SK-N-SH (cell line): ENCODE measurements at regions not wholly inside any gene's neighbourhood (a gene's known extent, or its start where the extent isn't known, plus 50 kb on each side); places are given as distances from the start of the nearest gene placed in this dataset.

Source experiments
- CTCF ChIA-PET: fragments of 300-600, 350-600 bp; formaldehyde crosslinking; extraction: SDS; loops from one replicate; lab custom pipeline; 2021; lab: Yijun Ruan, JAX
- POLR2A ChIA-PET: fragments of 350-600 bp; sonication (Branson Sonifier 250); formaldehyde crosslinking; extraction: SDS; loops from one replicate; lab custom pipeline; 2020; ENCODE audit warnings: antibody characterized with exemption, inconsistent platforms; lab: Yijun Ruan, JAX
- DNase-seq: peaks from one replicate; pipeline ENCODE4 v3.0.0; 2012
- H2AFZ ChIP-seq: fragments of 200-600 bp; sonication (generic); 2 replicates; pipeline ENCODE4 v1.8.1; 2016; ENCODE audit warnings: antibody characterized with exemption, mild to moderate bottlenecking, low read depth
- H3F3A ChIP-seq: fragments of 200-600 bp; sonication (generic); replicated peaks from 2 replicates; pipeline ENCODE3; 2016; ENCODE audit warnings: antibody characterized with exemption, mild to moderate bottlenecking; ENCODE audit not compliant: insufficient read depth
- H3K27ac ChIP-seq, 2 experiments: fragments of 200-500 bp in 1 of 2; fragments of 200-600 bp in 1 of 2; sonication (Bioruptor generic) in 1 of 2; sonication (generic), shearing (Covaris generic) in 1 of 2; 2 replicates each; pipeline versions ENCODE4 v1.5.1 to v1.6.1; 2014 to 2016; ENCODE audit warnings: low read depth in 2 of 2, inconsistent platforms in 1 of 2, low read length in 1 of 2, mild to moderate bottlenecking in 1 of 2, mixed read lengths in 1 of 2
- H3K27me3 ChIP-seq: fragments of 200-600 bp; sonication (generic), shearing (Covaris generic); 2 replicates; pipeline ENCODE4 v1.6.1; 2016; ENCODE audit warnings: mixed run types; ENCODE audit not compliant: insufficient read depth
- H3K36me3 ChIP-seq, 2 experiments: fragments of 200-500 bp in 1 of 2; fragments of 200-600 bp in 1 of 2; sonication (Bioruptor generic) in 1 of 2; sonication (generic) in 1 of 2; replicated peaks in 1 of 2; 2 replicates each; pipeline versions ENCODE3 to v1.5.1; 2014 to 2016; ENCODE audit warnings: low read length in 1 of 2, mild to moderate bottlenecking in 1 of 2; ENCODE audit not compliant: insufficient read depth in 2 of 2, control insufficient read depth in 1 of 2
- H3K4me1 ChIP-seq, 2 experiments: fragments of 200-500 bp in 1 of 2; fragments of 200-600 bp in 1 of 2; sonication (Bioruptor generic) in 1 of 2; sonication (generic), shearing (Covaris generic) in 1 of 2; 2 replicates each; pipeline versions ENCODE4 v1.5.1 to v1.6.1; 2014 to 2016; ENCODE audit warnings: low read depth in 1 of 2, low read length in 1 of 2, mixed run types in 1 of 2; ENCODE audit not compliant: insufficient read depth in 2 of 2, control insufficient read depth in 1 of 2
- H3K4me2 ChIP-seq: fragments of 200-600 bp; sonication (generic), shearing (Covaris generic); 2 replicates; pipeline ENCODE4 v1.6.1; 2017; ENCODE audit warnings: mixed run types
- H3K4me3 ChIP-seq, 2 experiments: fragments of 200-500 bp in 1 of 2; fragments of 200-600 bp in 1 of 2; sonication (Bioruptor generic) in 1 of 2; sonication (generic), shearing (Covaris generic) in 1 of 2; 2 replicates each; pipeline versions ENCODE4 v1.5.1 to v1.8.1; 2014 to 2016; ENCODE audit warnings: low read depth in 2 of 2, inconsistent platforms in 1 of 2, low read length in 1 of 2, mild to moderate bottlenecking in 1 of 2, mixed read lengths in 1 of 2, moderate library complexity in 1 of 2
- H3K79me2 ChIP-seq: fragments of 200-600 bp; sonication (generic); 2 replicates; pipeline ENCODE4 v1.8.1; 2017; ENCODE audit warnings: mild to moderate bottlenecking; ENCODE audit not compliant: insufficient read depth
- H3K9ac ChIP-seq: fragments of 200-600 bp; sonication (generic); 2 replicates; pipeline ENCODE4 v1.6.1; 2017; ENCODE audit warnings: mixed run types
- H3K9me2 ChIP-seq: fragments of 200-600 bp; sonication (generic); 2 replicates; pipeline ENCODE4 v1.6.1; 2017; ENCODE audit warnings: mixed run types
- H3K9me3 ChIP-seq: fragments of 200-600 bp; sonication (generic); 2 replicates; pipeline ENCODE4 v1.6.1; 2017; ENCODE audit warnings: mixed run types, mild to moderate bottlenecking, moderate library complexity
- H4K20me1 ChIP-seq: fragments of 200-600 bp; sonication (generic); 2 replicates; pipeline ENCODE4 v1.6.1; 2017; ENCODE audit warnings: mild to moderate bottlenecking, mixed run types; ENCODE audit not compliant: insufficient read depth
- ELF1 ChIP-seq: IDR thresholded peaks from 2 replicates; pipeline ENCODE4 v1.4.0; 2012
- EP300 ChIP-seq, 2 experiments: IDR thresholded peaks; 2 replicates each; pipeline versions ENCODE4 v1.4.0 to v1.6.1; 2012; ENCODE audit warnings: borderline replicate concordance in 1 of 2, low read depth in 1 of 2, low read length in 1 of 2
- FOXJ3 ChIP-seq: sonication (generic); formaldehyde crosslinking; IDR thresholded peaks from 2 replicates; pipeline ENCODE4 v1.5.1; 2020; ENCODE audit warnings: mild to moderate bottlenecking, missing genetic modification reagents
- GABPA ChIP-seq: IDR thresholded peaks from 2 replicates; pipeline ENCODE4 v1.4.0; 2012; ENCODE audit warnings: low read depth, mild to moderate bottlenecking
- NFIC ChIP-seq: IDR thresholded peaks from 2 replicates; pipeline ENCODE4 v1.4.0; 2012; ENCODE audit warnings: borderline replicate concordance
- RAD21 ChIP-seq: IDR thresholded peaks from 2 replicates; pipeline ENCODE4 v1.6.1; 2012; ENCODE audit warnings: mild to moderate bottlenecking, low read length
- SIN3A ChIP-seq: IDR thresholded peaks from 2 replicates; pipeline ENCODE4 v1.6.1; 2012; ENCODE audit warnings: low read depth, mild to moderate bottlenecking, low read length, moderate library complexity, borderline replicate concordance
- TCF12 ChIP-seq: IDR thresholded peaks from 2 replicates; pipeline ENCODE4 v1.4.0; 2012
- TEAD4 ChIP-seq: IDR thresholded peaks from 2 replicates; pipeline ENCODE4 v1.4.0; 2012; ENCODE audit warnings: mild to moderate bottlenecking, borderline replicate concordance; ENCODE audit not compliant: insufficient read depth
- YY1 ChIP-seq: IDR thresholded peaks from 2 replicates; pipeline ENCODE4 v1.4.0; 2012; ENCODE audit warnings: low read depth, mild to moderate bottlenecking
- ZBTB33 ChIP-seq: IDR thresholded peaks from 2 replicates; pipeline ENCODE4 v1.4.0; 2012; ENCODE audit warnings: low read depth, borderline replicate concordance
- WGBS: methylation state at CpG from one replicate; pipeline ENCODE4 v1.1.6; 2017; ENCODE audit warnings: low lambda C conversion rate; 5-methylcytosine and 5-hydroxymethylcytosine counted together
- TF ChIP-seq, protein P1 (sequence below): IDR thresholded peaks from 2 replicates; pipeline ENCODE4 v1.4.0; 2012; ENCODE audit warnings: low read depth
- TF ChIP-seq, protein P2 (sequence below): IDR thresholded peaks from 2 replicates; pipeline ENCODE4 v1.6.1; 2012; ENCODE audit warnings: mild to moderate bottlenecking, low read depth, low read length, moderate library complexity

DNA sequence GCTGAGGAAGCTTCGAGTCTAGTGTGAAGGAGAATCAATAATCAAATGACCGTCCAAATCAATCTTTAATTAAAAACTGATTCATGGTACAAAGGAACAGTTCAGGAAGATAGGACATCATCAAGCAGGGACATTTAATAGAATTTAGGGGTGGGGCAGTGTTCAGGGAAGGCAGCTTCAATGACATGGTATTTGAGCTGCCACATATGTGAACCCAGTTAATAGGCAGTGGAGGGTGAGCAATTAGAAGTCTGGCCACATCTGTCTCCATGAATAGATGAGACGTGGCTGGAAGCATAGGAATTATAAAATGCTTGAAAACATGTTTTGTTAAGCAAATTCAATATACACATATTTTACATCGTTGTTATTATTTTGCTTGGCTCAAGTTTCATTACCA is 362.7 kb downstream of the PRDM2 start (continued):
- TF ChIP-seq RAD21 (no peak), EP300 (IDR thresholded peaks at IDR 0.05; ENCODE audit: borderline replicate concordance in 1 of 2, low read depth in 1 of 2, low read length in 1 of 2) (no peak)

- no peaks in the 10 kb centered on the region for H3F3A ChIP-seq
- H3K27ac ChIP-seq = no peak overlapping the region
- no peaks in the 10 kb centered on the region for H3K79me2 ChIP-seq
- H3K36me3 ChIP-seq = no peaks in the 10 kb centered on the region
- ChIA-PET CTCF (interaction anchor here (1.1 kb wide), 1 partner anchor 982 kb away, joined by 3 read pairs; no protein-coding TSS in a partner anchor), POLR2A (no interaction called here)
- no peaks in the 10 kb centered on the region for H3K27me3 ChIP-seq
- no peak for TF ChIP-seq ZBTB33
- TF ChIP-seq, all 33 proteins: peak for 0
- Histone ChIP-seq H3K9me3 (no peaks in the 10 kb centered on the region), H3K9me2 (no peaks in the 10 kb centered on the region), H3K9ac (no peak overlapping the region), H2AFZ (no peak overlapping the region), H3K4me2 (no peak overlapping the region), H3K4me3 (no peak overlapping the region), H3K4me1 (no peaks in the 10 kb centered on the region), H4K20me1 (no peaks in the 10 kb centered on the region)
- 27% methylated on average over 10 of the region's 14 CpGs for WGBS
- no peak for DNase-seq
Observed at GRCh38 chr1:14064649-14065442, 364.9 kb downstream of the PRDM2 start.

DNA sequence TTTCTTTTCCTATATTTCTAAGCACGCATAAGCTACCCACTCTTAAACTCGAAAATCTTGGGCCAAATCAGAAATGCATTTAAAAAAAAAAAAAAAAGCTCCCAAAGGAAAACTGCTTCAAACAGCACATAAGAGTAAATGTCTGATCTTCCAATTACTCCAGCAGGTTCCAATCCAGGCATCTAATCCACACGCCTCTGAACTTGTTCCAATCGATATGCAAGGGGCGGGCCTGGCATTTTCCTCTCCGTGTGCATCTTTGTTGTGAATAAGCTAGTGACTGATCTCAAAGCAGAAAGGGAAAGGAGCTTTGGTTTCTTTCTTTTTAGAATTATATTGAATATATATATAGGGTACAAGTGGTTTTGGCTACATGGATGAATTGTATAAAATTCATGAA is 365.5 kb downstream of the PRDM2 start:
- Histone ChIP-seq H2AFZ (no peak overlapping the region), H3K9me2 (no peaks in the 10 kb centered on the region)
- no peak for TF ChIP-seq RAD21
- no peak for TF ChIP-seq TCF12
- no peak for TF ChIP-seq FOXJ3 (CRISPR knock-in tag)
- no peak for TF ChIP-seq GABPA
- no peak for TF ChIP-seq NFIC
- TF ChIP-seq, protein P1, sequence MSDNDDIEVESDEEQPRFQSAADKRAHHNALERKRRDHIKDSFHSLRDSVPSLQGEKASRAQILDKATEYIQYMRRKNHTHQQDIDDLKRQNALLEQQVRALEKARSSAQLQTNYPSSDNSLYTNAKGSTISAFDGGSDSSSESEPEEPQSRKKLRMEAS = no peak
- no peak for TF ChIP-seq ELF1
- TF ChIP-seq, protein P2, sequence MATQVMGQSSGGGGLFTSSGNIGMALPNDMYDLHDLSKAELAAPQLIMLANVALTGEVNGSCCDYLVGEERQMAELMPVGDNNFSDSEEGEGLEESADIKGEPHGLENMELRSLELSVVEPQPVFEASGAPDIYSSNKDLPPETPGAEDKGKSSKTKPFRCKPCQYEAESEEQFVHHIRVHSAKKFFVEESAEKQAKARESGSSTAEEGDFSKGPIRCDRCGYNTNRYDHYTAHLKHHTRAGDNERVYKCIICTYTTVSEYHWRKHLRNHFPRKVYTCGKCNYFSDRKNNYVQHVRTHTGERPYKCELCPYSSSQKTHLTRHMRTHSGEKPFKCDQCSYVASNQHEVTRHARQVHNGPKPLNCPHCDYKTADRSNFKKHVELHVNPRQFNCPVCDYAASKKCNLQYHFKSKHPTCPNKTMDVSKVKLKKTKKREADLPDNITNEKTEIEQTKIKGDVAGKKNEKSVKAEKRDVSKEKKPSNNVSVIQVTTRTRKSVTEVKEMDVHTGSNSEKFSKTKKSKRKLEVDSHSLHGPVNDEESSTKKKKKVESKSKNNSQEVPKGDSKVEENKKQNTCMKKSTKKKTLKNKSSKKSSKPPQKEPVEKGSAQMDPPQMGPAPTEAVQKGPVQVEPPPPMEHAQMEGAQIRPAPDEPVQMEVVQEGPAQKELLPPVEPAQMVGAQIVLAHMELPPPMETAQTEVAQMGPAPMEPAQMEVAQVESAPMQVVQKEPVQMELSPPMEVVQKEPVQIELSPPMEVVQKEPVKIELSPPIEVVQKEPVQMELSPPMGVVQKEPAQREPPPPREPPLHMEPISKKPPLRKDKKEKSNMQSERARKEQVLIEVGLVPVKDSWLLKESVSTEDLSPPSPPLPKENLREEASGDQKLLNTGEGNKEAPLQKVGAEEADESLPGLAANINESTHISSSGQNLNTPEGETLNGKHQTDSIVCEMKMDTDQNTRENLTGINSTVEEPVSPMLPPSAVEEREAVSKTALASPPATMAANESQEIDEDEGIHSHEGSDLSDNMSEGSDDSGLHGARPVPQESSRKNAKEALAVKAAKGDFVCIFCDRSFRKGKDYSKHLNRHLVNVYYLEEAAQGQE = no peak
- TF ChIP-seq SIN3A = no peak
- no peak for TF ChIP-seq YY1
- no peak for TF ChIP-seq TEAD4
- TF ChIP-seq, all 33 proteins: peak for 0
- Histone ChIP-seq H3K9ac (no peak overlapping the region), H3K4me2 (no peak overlapping the region), H3K4me1 (no peaks in the 10 kb centered on the region), H3K36me3 (no peaks in the 10 kb centered on the region), H3K27me3 (no peaks in the 10 kb centered on the region), H4K20me1 (no peaks in the 10 kb centered on the region), H3F3A (no peaks in the 10 kb centered on the region), H3K27ac (no peak overlapping the region), H3K9me3 (no peaks in the 10 kb centered on the region), H3K79me2 (no peaks in the 10 kb centered on the region), H3K4me3 (no peak overlapping the region)
- no peak for DNase-seq
- WGBS = 19% methylated on average over 6 of the region's 6 CpGs
- POLR2A ChIA-PET = no interaction called here
- CTCF ChIA-PET = interaction anchor here (1.1 kb wide), 1 partner anchor 981 kb away, joined by 3 read pairs; no protein-coding TSS in a partner anchor
